H1 (cell line): ENCODE measurements at regions not wholly inside any gene's neighbourhood (a gene's known extent, or its start where the extent isn't known, plus 50 kb on each side); places are given as distances from the start of the nearest gene placed in this dataset.

Experiments used
- CTCF ChIA-PET: fragments of 300-600 bp; sonication (Branson Sonifier 250); formaldehyde crosslinking; loops from one replicate; lab custom pipeline; 2021; ENCODE audit not compliant: partially characterized antibody; lab: Charles Lee
- POLR2A ChIA-PET: fragments of 300-600 bp; sonication (Branson Sonifier 250); formaldehyde crosslinking; loops from one replicate; lab custom pipeline; 2021; ENCODE audit warnings: inconsistent platforms; ENCODE audit not compliant: partially characterized antibody; lab: Charles Lee
- DNase-seq, 2 experiments: peaks; one replicate each; pipeline versions ENCODE4 v3.0.0 to v3.0.0-alpha.2; 2010 to 2022; ENCODE audit warnings: low spot score in 2 of 2, low read depth in 1 of 2, mixed read lengths in 1 of 2
- FAIRE-seq: peaks from 2 replicates; lab custom pipeline; 2011; peaks lifted over from hg19 to GRCh38; lab: Jason Lieb, UNC
- H2AFZ ChIP-seq: 2 replicates; pipeline ENCODE4 v1.8.1; 2012; ENCODE audit warnings: low read length, inconsistent platforms
- H2AK5ac ChIP-seq: 2 replicates; pipeline ENCODE4 v1.6.1; 2013; ENCODE audit warnings: low read depth, low read length
- H2BK120ac ChIP-seq: replicated peaks from 2 replicates; pipeline ENCODE3; 2013; ENCODE audit warnings: low read depth, low read length, inconsistent platforms
- H2BK12ac ChIP-seq: 2 replicates; pipeline ENCODE4 v1.6.1; 2013; ENCODE audit warnings: low read depth, low read length
- H2BK15ac ChIP-seq: 2 replicates; pipeline ENCODE4 v1.6.1; 2013; ENCODE audit warnings: low read length
- H2BK20ac ChIP-seq: 2 replicates; pipeline ENCODE4 v1.6.1; 2013; ENCODE audit warnings: low read length
- H2BK5ac ChIP-seq: 2 replicates; pipeline ENCODE4 v1.6.1; 2013; ENCODE audit warnings: low read depth, low read length
- H3K14ac ChIP-seq: 2 replicates; pipeline ENCODE4 v1.6.1; 2013; ENCODE audit warnings: inconsistent platforms; ENCODE audit not compliant: insufficient read length
- H3K18ac ChIP-seq: 2 replicates; pipeline ENCODE4 v1.6.1; 2013; ENCODE audit warnings: low read length; ENCODE audit errors: extremely low read depth
- H3K23ac ChIP-seq: 2 replicates; pipeline ENCODE4 v1.6.1; 2013; ENCODE audit warnings: inconsistent platforms; ENCODE audit not compliant: insufficient read length
- H3K23me2 ChIP-seq: 2 replicates; pipeline ENCODE4 v1.6.1; 2013; ENCODE audit warnings: low read depth, low read length
- H3K27ac ChIP-seq: 2 replicates; pipeline ENCODE4 v1.6.1; 2011; ENCODE audit warnings: low read depth, low read length, inconsistent platforms
- H3K27me3 ChIP-seq, 4 experiments: replicated peaks in 1 of 4; 1 replicate in 1 of 4; 2 replicates in 3 of 4; pipeline versions ENCODE4 v1.6.1 to v1.8.1; 2011 to 2013; ENCODE audit warnings: low read length in 3 of 4, mild to moderate bottlenecking in 3 of 4, inconsistent platforms in 2 of 4, mixed read lengths in 2 of 4, moderate library complexity in 1 of 4; ENCODE audit not compliant: control insufficient read depth in 3 of 4, insufficient read depth in 3 of 4; ENCODE audit errors: extremely low read depth in 1 of 4
- H3K36me3 ChIP-seq, 4 experiments: 2 replicates each; pipeline versions ENCODE4 v1.6.1 to v1.8.1; 2011 to 2013; ENCODE audit warnings: mild to moderate bottlenecking in 4 of 4, low read length in 3 of 4, moderate library complexity in 2 of 4, control low read depth in 1 of 4, inconsistent platforms in 1 of 4; ENCODE audit not compliant: insufficient read depth in 4 of 4, control insufficient read depth in 2 of 4
- H3K4ac ChIP-seq: replicated peaks from 2 replicates; pipeline ENCODE3; 2013; ENCODE audit warnings: low read length, low read depth, mixed read lengths, inconsistent platforms; ENCODE audit not compliant: insufficient read length
- H3K4me1 ChIP-seq, 4 experiments: replicated peaks in 1 of 4; 1 replicate in 1 of 4; 2 replicates in 3 of 4; pipeline versions ENCODE4 v1.6.1 to v1.8.1; 2011 to 2013; ENCODE audit warnings: low read length in 3 of 4, inconsistent platforms in 2 of 4, mixed read lengths in 1 of 4; ENCODE audit not compliant: insufficient read depth in 4 of 4, control insufficient read depth in 3 of 4
- H3K4me2 ChIP-seq, 2 experiments: 2 replicates each; pipeline versions ENCODE4 v1.6.1 to v1.8.1; 2011 to 2013; ENCODE audit warnings: low read depth in 2 of 2, low read length in 2 of 2, control low read depth in 1 of 2, inconsistent platforms in 1 of 2, mild to moderate bottlenecking in 1 of 2; ENCODE audit not compliant: insufficient read depth in 1 of 2
- H3K4me3 ChIP-seq, 4 experiments: fragments of 200-600, 300-600 bp in 1 of 4; sonication (generic), shearing (Covaris generic), sonication (Bioruptor Twin) in 1 of 4; 2 replicates each; pipeline versions ENCODE4 v1.5.1 to v1.8.1; 2011 to 2016; ENCODE audit warnings: low read length in 4 of 4, low read depth in 3 of 4, control low read depth in 2 of 4, inconsistent platforms in 2 of 4, mild to moderate bottlenecking in 2 of 4, mixed read lengths in 1 of 4, moderate library complexity in 1 of 4; ENCODE audit not compliant: insufficient read depth in 2 of 4; ENCODE audit errors: extremely low read depth in 1 of 4
- H3K56ac ChIP-seq: replicated peaks from 2 replicates; pipeline ENCODE3; 2013; ENCODE audit warnings: low read depth, mild to moderate bottlenecking, mixed read lengths, low read length, inconsistent platforms; ENCODE audit not compliant: insufficient read length
- H3K79me1 ChIP-seq: 2 replicates; pipeline ENCODE4 v1.6.1; 2013; ENCODE audit warnings: low read depth, low read length, control low read depth
- H3K79me2 ChIP-seq, 2 experiments: 2 replicates each; pipeline versions ENCODE4 v1.6.1 to v1.8.1; 2012 to 2013; ENCODE audit warnings: low read length in 2 of 2, mild to moderate bottlenecking in 2 of 2, inconsistent platforms in 1 of 2; ENCODE audit not compliant: insufficient read depth in 2 of 2, control insufficient read depth in 1 of 2
- H3K9ac ChIP-seq, 4 experiments: replicated peaks in 1 of 4; 1 replicate in 1 of 4; 2 replicates in 3 of 4; pipeline versions ENCODE4 v1.6.1 to v1.8.1; 2011 to 2013; ENCODE audit warnings: low read depth in 3 of 4, low read length in 3 of 4, control low read depth in 2 of 4, mild to moderate bottlenecking in 2 of 4, moderate library complexity in 2 of 4, inconsistent platforms in 1 of 4; ENCODE audit errors: extremely low read depth in 1 of 4
- H3K9me3 ChIP-seq, 2 experiments: 2 replicates each; pipeline versions ENCODE4 v1.6.1 to v1.8.1; 2012 to 2013; ENCODE audit warnings: mild to moderate bottlenecking in 2 of 2, moderate library complexity in 2 of 2, control low read depth in 1 of 2, inconsistent platforms in 1 of 2, low read depth in 1 of 2, low read length in 1 of 2, mixed read lengths in 1 of 2; ENCODE audit not compliant: insufficient read depth in 2 of 2
- H4K20me1 ChIP-seq, 2 experiments: replicated peaks in 1 of 2; 2 replicates each; pipeline versions ENCODE3 to v1.8.1; 2011 to 2013; ENCODE audit warnings: inconsistent platforms in 2 of 2, low read length in 2 of 2, mild to moderate bottlenecking in 1 of 2; ENCODE audit not compliant: insufficient read depth in 2 of 2, control insufficient read depth in 1 of 2
- H4K5ac ChIP-seq: 2 replicates; pipeline ENCODE4 v1.6.1; 2013; ENCODE audit warnings: low read length, low read depth, mixed read lengths, inconsistent platforms; ENCODE audit not compliant: insufficient read length
- H4K8ac ChIP-seq: 2 replicates; pipeline ENCODE4 v1.8.0; 2013; ENCODE audit warnings: mild to moderate bottlenecking, moderate library complexity, low read length, inconsistent platforms; ENCODE audit not compliant: insufficient read depth; ENCODE audit errors: extremely low read depth
- H4K91ac ChIP-seq: replicated peaks from 2 replicates; pipeline ENCODE3; 2013; ENCODE audit warnings: low read length, mixed read lengths, inconsistent platforms; ENCODE audit not compliant: insufficient read length
- ATF2 ChIP-seq: IDR thresholded peaks from 2 replicates; pipeline ENCODE4 v1.6.1; 2012; ENCODE audit warnings: low read length, inconsistent platforms
- ATF3 ChIP-seq: IDR thresholded peaks from 2 replicates; pipeline ENCODE4 v1.6.1; 2011; ENCODE audit warnings: low read depth, mild to moderate bottlenecking, low read length; ENCODE audit not compliant: insufficient read depth
- CHD2 ChIP-seq: IDR thresholded peaks from 2 replicates; pipeline ENCODE4 v1.6.1; 2012; ENCODE audit warnings: low read length, improper control_type of control experiment
- FOSL1 ChIP-seq: IDR thresholded peaks from 2 replicates; pipeline ENCODE4 v1.6.1; 2011; ENCODE audit warnings: mild to moderate bottlenecking, low read depth, low read length, moderate library complexity; ENCODE audit not compliant: insufficient read depth
- GTF2F1 ChIP-seq: IDR thresholded peaks from 2 replicates; pipeline ENCODE4 v1.6.1; 2012; ENCODE audit warnings: low read depth, low read length, improper control_type of control experiment, borderline replicate concordance
- KDM4A ChIP-seq: IDR thresholded peaks from one replicate; pipeline ENCODE4 v1.7.1; 2012; ENCODE audit warnings: low read depth, mild to moderate bottlenecking, moderate library complexity, low read length, inconsistent platforms; ENCODE audit not compliant: severe bottlenecking
- POLR2A ChIP-seq, 2 experiments: IDR thresholded peaks; 1 replicate in 1 of 2; 2 replicates in 1 of 2; pipeline ENCODE4 v1.6.1; 2011; ENCODE audit warnings: low read depth in 2 of 2, low read length in 2 of 2, mild to moderate bottlenecking in 2 of 2; ENCODE audit errors: control extremely low read depth in 1 of 2
- RXRA ChIP-seq: IDR thresholded peaks from 2 replicates; pipeline ENCODE4 v1.6.1; 2011; ENCODE audit warnings: low read depth, mild to moderate bottlenecking, low read length, moderate library complexity; ENCODE audit not compliant: insufficient read depth
- SAP30 ChIP-seq: fragments of 300-600 bp; sonication (generic); IDR thresholded peaks from 2 replicates; pipeline ENCODE4 v1.7.1; 2012; ENCODE audit warnings: low read length, moderate library complexity, mild to moderate bottlenecking, inconsistent platforms; ENCODE audit not compliant: insufficient read depth, insufficient replicate concordance
- SP2 ChIP-seq: IDR thresholded peaks from 2 replicates; pipeline ENCODE4 v1.6.1; 2012; ENCODE audit warnings: mild to moderate bottlenecking, low read length, inconsistent platforms
- SP4 ChIP-seq: IDR thresholded peaks from 2 replicates; pipeline ENCODE4 v1.6.1; 2012; ENCODE audit warnings: low read length, inconsistent platforms
- SUZ12 ChIP-seq: fragments of 200-600 bp; sonication (generic); IDR thresholded peaks from 2 replicates; pipeline ENCODE4 v1.6.1; 2012; ENCODE audit warnings: mild to moderate bottlenecking, inconsistent platforms, low read length, moderate library complexity, mixed read lengths
- YY1 ChIP-seq: IDR thresholded peaks from 2 replicates; pipeline ENCODE4 v1.6.1; 2011; ENCODE audit warnings: low read depth, mild to moderate bottlenecking, low read length
- WGBS, 2 experiments: shearing (Covaris generic) in 1 of 2; methylation state at CpG; one replicate each; pipeline versions ENCODE4 v1.1.6 to v1.1.7; 2013 to 2015; ENCODE audit warnings: low lambda C conversion rate in 2 of 2, mixed read lengths in 2 of 2, inconsistent platforms in 1 of 2, low coverage in 1 of 2, missing lambda C conversion rate in 1 of 2; ENCODE audit not compliant: insufficient replicate concordance in 2 of 2, insufficient coverage in 1 of 2, insufficient read length in 1 of 2; ENCODE audit errors: extremely low coverage in 1 of 2, missing lambda C conversion rate in 1 of 2; 5-methylcytosine and 5-hydroxymethylcytosine counted together

- no peaks in the 10 kb centered on the region for H3K79me2 ChIP-seq
- H2BK20ac ChIP-seq: no peak overlapping the region
- no peak overlapping the region for H3K4me2 ChIP-seq
- no peaks in the 10 kb centered on the region for H4K20me1 ChIP-seq
- peaks cover 0 to 3% (median 0%) of the 10 kb centered on the region in 4 experiments; a peak in 1 of 7 replicates for H3K4me1 ChIP-seq
- ChIA-PET POLR2A (no interaction called here), CTCF (interaction anchor here (1.8 kb wide), 1 partner anchor 9 kb away, joined by 4 read pairs; no protein-coding TSS in a partner anchor)
- no peak overlapping the region for H4K91ac ChIP-seq
- H3K9me3 ChIP-seq: no peaks in the 10 kb centered on the region
- no peaks in the 10 kb centered on the region for H3K79me1 ChIP-seq
- H3K18ac ChIP-seq: no peak overlapping the region
- no peak overlapping the region for H2BK5ac ChIP-seq
- no peak overlapping the region for H2BK12ac ChIP-seq
- H3K9ac ChIP-seq: no peak overlapping the region
- H2AFZ ChIP-seq: no peak overlapping the region
- no peak overlapping the region for H4K5ac ChIP-seq
- no peak overlapping the region for H2BK15ac ChIP-seq
- no peak overlapping the region for H3K4me3 ChIP-seq
- H3K23me2 ChIP-seq: no peaks in the 10 kb centered on the region
- no peak overlapping the region for H2BK120ac ChIP-seq
- H3K36me3 ChIP-seq: no peaks in the 10 kb centered on the region
- WGBS, 2 experiments: 90% methylated on average over 5 of the region's 5 CpGs; no CpG with 5 or more reads in 1 of the 2 experiments
- no peak overlapping the region for H4K8ac ChIP-seq
- no peak for FAIRE-seq
- H3K27ac ChIP-seq: no peak overlapping the region
- no peaks in the 10 kb centered on the region for H3K27me3 ChIP-seq
- DNase-seq: no peak
- H2AK5ac ChIP-seq: no peak overlapping the region; the same call in 1 of the 2 replicates
- H3K4ac ChIP-seq: no peak overlapping the region
- H3K56ac ChIP-seq: no peak overlapping the region
- no peak overlapping the region for H3K14ac ChIP-seq
- no peak overlapping the region for H3K23ac ChIP-seq
- TF ChIP-seq CHD2: no peak
- TF ChIP-seq FOSL1: no peak
- TF ChIP-seq SUZ12: no peak
- no peak for TF ChIP-seq SP4
- TF ChIP-seq ATF3: no peak
- TF ChIP-seq RXRA: no peak
- TF ChIP-seq POLR2A (IDR thresholded peaks at IDR 0.05; ENCODE audit: control extremely low read depth in 1 of 2, low read depth in 2 of 2, low read length in 2 of 2): no peak
- TF ChIP-seq YY1: no peak
- TF ChIP-seq SAP30: no peak
- TF ChIP-seq SP2: no peak
- TF ChIP-seq ATF2: no peak
- TF ChIP-seq GTF2F1: no peak
- no peak for TF ChIP-seq KDM4A
Measured at GRCh38 chr14:46378248-46378647, 273.3 kb downstream of the RPL10L start.
